ENCODE measurements at regions not wholly inside any gene's neighbourhood (a gene's known extent, or its start where the extent isn't known, plus 50 kb on each side); places are given as distances from the start of the nearest gene placed in this dataset.

DNA sequence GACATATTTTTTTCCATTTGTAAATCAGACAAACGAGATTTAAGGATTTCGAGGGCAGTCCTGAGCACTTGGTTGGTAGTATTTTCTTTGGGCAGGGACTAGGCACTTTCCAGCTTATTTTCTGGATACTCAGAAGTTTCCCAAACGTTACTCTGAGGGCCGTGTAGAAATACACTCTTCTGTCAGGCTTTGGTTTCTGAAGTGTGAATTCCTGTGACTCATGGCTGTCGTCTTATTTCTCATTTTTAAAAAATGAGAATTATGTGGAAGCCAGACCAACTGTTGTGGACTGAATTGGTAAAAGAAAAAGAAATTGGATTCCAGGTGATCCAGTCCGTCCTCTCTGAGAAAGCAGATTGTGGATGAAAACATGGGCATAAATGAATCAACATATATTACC lies 658.6 kb upstream of the FANCL start:
- DNase-seq (no peak), ATAC-seq (no peak)
- H3K4me1 ChIP-seq (ENCODE audit: control insufficient read depth in 2 of 2, insufficient read depth in 2 of 2, low read length in 2 of 2) = no peaks in the 10 kb centered on the region
- ChIA-PET CTCF (no interaction called here), POLR2A (no interaction called here)
- intact Hi-C loops (cut with micrococcal nuclease) = no loop called here
- Mint-ChIP-seq H3K4me3 (no peak overlapping the region), H3K27me3 (peaks cover 0 to 18% (median 11%) of the 10 kb centered on the region in 5 donors), H3K9me3 (peaks cover 0 to 15% (median 0%) of the 10 kb centered on the region in 11 donors), H3K36me3 (peaks cover 0 to 5% (median 0%) of the 10 kb centered on the region in 5 donors), H3K4me1 (no peaks in the 10 kb centered on the region), H3K27ac (no peak overlapping the region)
- H3K27ac ChIP-seq (ENCODE audit: low read depth, low read length) = no peak overlapping the region
- H3K4me3 ChIP-seq (ENCODE audit: low read length) = no peak overlapping the region
- no peaks in the 10 kb centered on the region for H3K27me3 ChIP-seq (ENCODE audit: control insufficient read depth in 2 of 2, insufficient read depth in 2 of 2, low read length in 2 of 2)
- H3K36me3 ChIP-seq (ENCODE audit: control insufficient read depth in 2 of 3, insufficient read depth in 3 of 3, low read length in 3 of 3) = no peaks in the 10 kb centered on the region
- H3K9me3 ChIP-seq (ENCODE audit: control insufficient read depth in 2 of 3, low read length in 3 of 3) = no peaks in the 10 kb centered on the region

DNA sequence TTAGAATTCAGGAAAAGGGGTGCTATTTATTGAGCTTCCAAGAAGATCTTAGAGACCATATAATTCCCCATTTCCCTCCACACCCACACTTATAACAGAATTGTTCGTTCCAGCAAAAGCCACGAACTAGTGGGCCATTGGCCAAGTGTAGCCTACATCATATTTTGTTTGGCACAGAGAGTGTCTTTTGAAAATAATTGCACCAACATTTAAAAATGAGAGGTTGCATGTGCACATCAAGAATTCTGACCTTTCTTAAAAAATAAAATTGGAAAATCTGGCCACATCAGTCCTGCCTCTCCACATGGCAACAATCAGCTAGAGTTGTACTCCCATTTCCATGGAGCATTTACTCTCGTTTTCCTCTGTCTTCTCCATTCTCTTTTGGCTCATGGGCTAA lies 655.5 kb upstream of the FANCL start:
- Histone ChIP-seq H3K27ac (ENCODE audit: low read depth, low read length) (no peak overlapping the region), H3K4me1 (ENCODE audit: control insufficient read depth in 2 of 2, insufficient read depth in 2 of 2, low read length in 2 of 2) (no peaks in the 10 kb centered on the region), H3K36me3 (ENCODE audit: control insufficient read depth in 2 of 3, insufficient read depth in 3 of 3, low read length in 3 of 3) (no peaks in the 10 kb centered on the region), H3K4me3 (ENCODE audit: low read length) (no peak overlapping the region), H3K9me3 (ENCODE audit: control insufficient read depth in 2 of 3, low read length in 3 of 3) (no peaks in the 10 kb centered on the region), H3K27me3 (ENCODE audit: control insufficient read depth in 2 of 2, insufficient read depth in 2 of 2, low read length in 2 of 2) (no peaks in the 10 kb centered on the region)
- CTCF ChIA-PET = no interaction called here
- POLR2A ChIA-PET = no interaction called here
- peaks cover 0 to 18% (median 11%) of the 10 kb centered on the region in 5 donors for H3K27me3 Mint-ChIP-seq
- peaks cover 0 to 9% (median 0%) of the 10 kb centered on the region in 11 donors for H3K9me3 Mint-ChIP-seq
- H3K4me3 Mint-ChIP-seq = no peak overlapping the region
- ATAC-seq (no peak), DNase-seq (no peak)
- H3K27ac Mint-ChIP-seq = no peak overlapping the region
- intact Hi-C loops (cut with micrococcal nuclease) = no loop called here
- H3K4me1 Mint-ChIP-seq = no peaks in the 10 kb centered on the region
- peaks cover 0 to 5% (median 0%) of the 10 kb centered on the region in 5 donors for H3K36me3 Mint-ChIP-seq

DNA sequence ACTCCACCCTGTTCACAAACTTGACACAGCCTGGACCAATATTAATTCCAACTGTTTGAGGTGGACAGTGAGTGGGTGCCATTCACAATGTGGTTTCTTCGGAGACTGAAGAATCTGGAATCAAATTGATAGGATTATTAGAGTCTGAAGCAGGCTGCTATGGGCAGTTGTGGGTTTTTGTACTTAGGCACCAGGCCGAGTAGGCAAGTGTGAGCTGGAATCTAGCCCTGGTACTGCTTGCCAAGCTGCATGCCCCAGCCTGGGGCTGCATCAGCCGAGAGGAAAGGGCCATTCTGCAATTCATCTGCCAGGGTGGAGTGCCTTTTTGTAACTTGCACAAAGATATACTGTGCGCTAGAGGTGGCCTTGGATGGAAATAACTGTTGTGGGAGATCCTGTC lies 654.7 kb upstream of the FANCL start:
- no peaks in the 10 kb centered on the region for H3K4me1 Mint-ChIP-seq
- no peak overlapping the region for H3K27ac Mint-ChIP-seq
- Histone ChIP-seq H3K4me3 (ENCODE audit: low read length) (no peak overlapping the region), H3K36me3 (ENCODE audit: control insufficient read depth in 2 of 3, insufficient read depth in 3 of 3, low read length in 3 of 3) (no peaks in the 10 kb centered on the region), H3K9me3 (ENCODE audit: control insufficient read depth in 2 of 3, low read length in 3 of 3) (no peaks in the 10 kb centered on the region), H3K4me1 (ENCODE audit: control insufficient read depth in 2 of 2, insufficient read depth in 2 of 2, low read length in 2 of 2) (no peaks in the 10 kb centered on the region), H3K27me3 (ENCODE audit: control insufficient read depth in 2 of 2, insufficient read depth in 2 of 2, low read length in 2 of 2) (no peaks in the 10 kb centered on the region), H3K27ac (ENCODE audit: low read depth, low read length) (no peak overlapping the region)
- intact Hi-C loops (cut with micrococcal nuclease) = no loop called here
- H3K4me3 Mint-ChIP-seq = no peak overlapping the region
- POLR2A ChIA-PET = no interaction called here
- ATAC-seq = no peak
- DNase-seq = no peak
- H3K27me3 Mint-ChIP-seq = peaks cover 0 to 13% (median 10%) of the 10 kb centered on the region in 5 donors
- CTCF ChIA-PET = no interaction called here
- peaks cover 0 to 9% (median 0%) of the 10 kb centered on the region in 11 donors for H3K9me3 Mint-ChIP-seq
- peaks cover 0 to 3% (median 0%) of the 10 kb centered on the region in 5 donors for H3K36me3 Mint-ChIP-seq

DNA sequence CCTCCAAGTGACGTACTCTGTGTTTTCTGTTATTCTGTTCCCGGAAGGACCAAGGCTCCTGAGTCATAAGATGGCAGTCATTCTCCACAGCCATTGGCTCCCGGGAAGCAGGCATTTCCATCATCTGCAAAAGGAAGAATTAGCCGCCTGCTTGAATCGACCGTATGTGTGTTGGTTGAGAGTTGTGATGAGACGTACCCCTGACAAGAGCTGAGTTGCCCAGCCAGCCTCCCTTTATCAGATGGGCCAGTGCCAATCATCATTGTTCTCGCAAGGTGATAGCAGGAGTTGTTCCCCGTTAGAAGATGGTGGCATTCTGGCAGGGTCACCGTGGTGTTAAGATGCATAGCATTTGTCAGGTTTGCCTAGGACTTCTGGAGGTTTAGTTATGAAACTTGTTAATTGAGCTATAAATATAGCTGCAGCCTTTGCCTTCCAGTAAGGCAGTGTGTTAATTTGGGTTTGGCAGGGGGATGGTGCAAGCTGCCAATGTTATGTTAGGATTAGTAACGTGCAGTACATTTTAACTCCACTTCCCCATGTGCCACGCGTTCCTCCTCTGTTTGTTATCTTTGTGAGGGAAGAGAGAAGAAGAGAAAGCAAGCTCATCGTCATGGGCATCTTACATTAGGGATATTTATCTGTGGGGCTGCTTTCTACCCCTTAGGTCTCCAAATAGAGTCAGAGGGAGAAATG lies 652.7 kb upstream of the FANCL start:
- Mint-ChIP-seq H3K4me3 (no peak overlapping the region), H3K27ac (no peak overlapping the region), H3K4me1 (no peaks in the 10 kb centered on the region), H3K9me3 (peaks cover 0 to 11% (median 0%) of the 10 kb centered on the region in 11 donors), H3K27me3 (no peaks in the 10 kb centered on the region), H3K36me3 (no peaks in the 10 kb centered on the region)
- POLR2A ChIA-PET = no interaction called here
- DNase-seq = no peak
- no peaks in the 10 kb centered on the region for H3K4me1 ChIP-seq (ENCODE audit: control insufficient read depth in 2 of 2, insufficient read depth in 2 of 2, low read length in 2 of 2)
- no peaks in the 10 kb centered on the region for H3K27me3 ChIP-seq (ENCODE audit: control insufficient read depth in 2 of 2, insufficient read depth in 2 of 2, low read length in 2 of 2)
- no peaks in the 10 kb centered on the region for H3K9me3 ChIP-seq (ENCODE audit: control insufficient read depth in 2 of 3, low read length in 3 of 3)
- no peak overlapping the region for H3K4me3 ChIP-seq (ENCODE audit: low read length)
- no peak for ATAC-seq
- no peak overlapping the region for H3K27ac ChIP-seq (ENCODE audit: low read depth, low read length)
- H3K36me3 ChIP-seq (ENCODE audit: control insufficient read depth in 2 of 3, insufficient read depth in 3 of 3, low read length in 3 of 3) = no peaks in the 10 kb centered on the region
- CTCF ChIA-PET = no interaction called here
- intact Hi-C loops (cut with micrococcal nuclease) = no loop called here

DNA sequence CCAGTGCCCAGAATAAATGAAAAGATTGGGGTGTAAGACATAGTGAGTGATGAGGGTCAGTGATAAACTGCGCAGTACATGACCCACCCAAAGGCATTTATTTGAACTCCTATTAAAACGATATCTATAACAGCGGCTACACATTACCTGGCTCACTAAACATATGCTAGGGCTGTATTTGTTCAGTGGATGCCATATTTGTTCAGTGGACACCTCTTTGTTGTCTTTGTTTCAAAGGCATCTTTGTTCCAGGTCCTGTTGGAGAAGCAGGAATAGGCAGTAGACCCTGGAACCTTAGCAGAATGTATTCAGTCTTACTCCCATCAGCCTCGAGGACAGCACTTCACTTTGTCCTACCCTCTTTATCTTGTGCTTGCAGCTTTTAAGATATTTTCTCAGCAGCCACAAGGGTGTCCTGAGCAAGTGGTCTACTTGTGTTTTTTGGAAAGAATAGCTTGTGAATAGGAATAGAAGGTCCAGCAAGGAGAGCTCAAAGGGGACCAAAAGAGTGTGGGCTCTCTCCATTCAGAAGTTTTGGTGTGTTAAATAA lies 650.8 kb upstream of the FANCL start:
- Mint-ChIP-seq H3K4me1 (no peaks in the 10 kb centered on the region), H3K36me3 (no peaks in the 10 kb centered on the region), H3K4me3 (no peak overlapping the region), H3K27ac (no peak overlapping the region), H3K9me3 (peaks cover 0 to 10% (median 0%) of the 10 kb centered on the region in 11 donors), H3K27me3 (no peaks in the 10 kb centered on the region)
- Histone ChIP-seq H3K9me3 (ENCODE audit: control insufficient read depth in 2 of 3, low read length in 3 of 3) (no peaks in the 10 kb centered on the region), H3K36me3 (ENCODE audit: control insufficient read depth in 2 of 3, insufficient read depth in 3 of 3, low read length in 3 of 3) (no peaks in the 10 kb centered on the region), H3K4me3 (ENCODE audit: low read length) (no peak overlapping the region), H3K4me1 (ENCODE audit: control insufficient read depth in 2 of 2, insufficient read depth in 2 of 2, low read length in 2 of 2) (no peaks in the 10 kb centered on the region), H3K27ac (ENCODE audit: low read depth, low read length) (no peak overlapping the region), H3K27me3 (ENCODE audit: control insufficient read depth in 2 of 2, insufficient read depth in 2 of 2, low read length in 2 of 2) (no peaks in the 10 kb centered on the region)
- intact Hi-C loops (cut with micrococcal nuclease) = no loop called here
- ChIA-PET POLR2A (no interaction called here), CTCF (no interaction called here)
- DNase-seq (no peak), ATAC-seq (no peak)

DNA sequence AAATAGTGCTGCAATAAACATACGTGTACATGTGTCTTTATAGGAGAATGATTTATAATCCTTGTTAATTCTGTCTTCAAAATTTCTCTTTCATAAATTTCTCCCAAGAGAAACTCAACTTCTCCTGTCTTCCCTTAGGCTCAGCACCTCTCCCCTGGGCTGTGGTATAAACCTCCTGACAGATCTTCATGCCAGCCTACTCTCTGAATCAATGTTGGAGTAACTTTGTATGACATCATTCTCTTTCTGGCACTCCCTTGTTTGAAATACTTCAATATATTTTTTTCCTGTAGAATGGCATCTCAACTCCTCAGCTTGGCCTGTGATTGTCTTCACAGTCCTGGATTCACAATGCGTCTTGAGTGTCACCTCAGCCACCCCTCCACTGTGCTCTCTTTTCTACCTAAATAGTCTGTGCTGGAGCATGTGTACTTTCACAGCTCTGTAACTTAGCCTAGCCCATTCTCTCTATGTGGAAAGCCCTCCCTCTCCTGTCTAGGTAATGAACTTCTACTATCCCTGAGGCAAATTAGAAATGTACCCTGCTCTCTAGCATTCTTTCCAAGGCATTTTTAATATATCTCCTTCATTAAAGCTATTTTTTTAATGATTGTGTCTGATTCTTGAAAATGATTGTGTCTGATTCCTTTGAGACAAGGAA lies 649.9 kb upstream of the FANCL start:
- Histone ChIP-seq H3K4me1 (ENCODE audit: control insufficient read depth in 2 of 2, insufficient read depth in 2 of 2, low read length in 2 of 2) (no peaks in the 10 kb centered on the region), H3K9me3 (ENCODE audit: control insufficient read depth in 2 of 3, low read length in 3 of 3) (no peaks in the 10 kb centered on the region), H3K27me3 (ENCODE audit: control insufficient read depth in 2 of 2, insufficient read depth in 2 of 2, low read length in 2 of 2) (no peaks in the 10 kb centered on the region), H3K36me3 (ENCODE audit: control insufficient read depth in 2 of 3, insufficient read depth in 3 of 3, low read length in 3 of 3) (no peaks in the 10 kb centered on the region), H3K27ac (ENCODE audit: low read depth, low read length) (no peak overlapping the region), H3K4me3 (ENCODE audit: low read length) (no peak overlapping the region)
- H3K9me3 Mint-ChIP-seq = peaks cover 0 to 8% (median 0%) of the 10 kb centered on the region in 11 donors
- H3K27ac Mint-ChIP-seq = no peak overlapping the region
- POLR2A ChIA-PET = no interaction called here
- intact Hi-C loops (cut with micrococcal nuclease) = no loop called here
- no peak overlapping the region for H3K4me3 Mint-ChIP-seq
- CTCF ChIA-PET = no interaction called here
- H3K36me3 Mint-ChIP-seq = no peaks in the 10 kb centered on the region
- DNase-seq = no peak
- no peaks in the 10 kb centered on the region for H3K4me1 Mint-ChIP-seq
- no peak for ATAC-seq
- H3K27me3 Mint-ChIP-seq = no peaks in the 10 kb centered on the region

DNA sequence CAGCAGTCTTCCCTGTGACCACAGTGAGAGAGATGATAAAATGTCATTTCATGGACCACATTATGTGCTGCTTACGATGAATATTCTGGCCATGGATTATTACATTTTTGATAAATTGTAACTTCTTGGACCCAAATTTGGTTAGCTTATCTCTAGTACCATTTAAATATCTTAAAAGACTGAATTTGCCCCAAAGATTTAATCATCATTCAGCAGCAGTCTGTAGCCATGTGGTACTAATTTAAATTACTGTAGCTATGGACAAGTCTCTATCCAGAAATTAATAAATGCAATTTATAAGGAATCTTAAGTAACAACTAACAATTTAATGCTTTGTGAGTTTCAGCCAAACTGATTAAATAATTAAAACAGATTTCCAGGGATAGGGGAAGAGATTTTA lies 644.9 kb upstream of the FANCL start:
- Mint-ChIP-seq H3K27ac (no peak overlapping the region), H3K4me1 (no peaks in the 10 kb centered on the region), H3K4me3 (no peak overlapping the region), H3K36me3 (no peaks in the 10 kb centered on the region), H3K27me3 (no peaks in the 10 kb centered on the region), H3K9me3 (peaks cover 0 to 9% (median 0%) of the 10 kb centered on the region in 11 donors)
- Histone ChIP-seq H3K9me3 (ENCODE audit: control insufficient read depth in 2 of 3, low read length in 3 of 3) (no peaks in the 10 kb centered on the region), H3K27ac (ENCODE audit: low read depth, low read length) (no peak overlapping the region), H3K4me3 (ENCODE audit: low read length) (no peak overlapping the region), H3K36me3 (ENCODE audit: control insufficient read depth in 2 of 3, insufficient read depth in 3 of 3, low read length in 3 of 3) (no peaks in the 10 kb centered on the region), H3K4me1 (ENCODE audit: control insufficient read depth in 2 of 2, insufficient read depth in 2 of 2, low read length in 2 of 2) (no peaks in the 10 kb centered on the region), H3K27me3 (ENCODE audit: control insufficient read depth in 2 of 2, insufficient read depth in 2 of 2, low read length in 2 of 2) (no peaks in the 10 kb centered on the region)
- ATAC-seq (no peak), DNase-seq (no peak)
- ChIA-PET CTCF (no interaction called here), POLR2A (no interaction called here)
- intact Hi-C loops (cut with micrococcal nuclease) = no loop called here

Measured in naive thymus-derived CD4-positive, alpha-beta T cell (primary cell).